Inflammatory macrophage (primary cell): ENCODE measurements at regions not wholly inside any gene's neighbourhood (a gene's known extent, or its start where the extent isn't known, plus 50 kb on each side); places are given as distances from the start of the nearest gene placed in this dataset.

Experiments used
- DNase-seq, 2 donors: peaks; one replicate each; pipeline ENCODE4 v3.0.0-alpha.2; 2020 to 2022

GRCh38 chr22:22396741-22397291, 111.7 kb downstream of the ZNF280B start:
- DNase-seq, result no peak

DNA sequence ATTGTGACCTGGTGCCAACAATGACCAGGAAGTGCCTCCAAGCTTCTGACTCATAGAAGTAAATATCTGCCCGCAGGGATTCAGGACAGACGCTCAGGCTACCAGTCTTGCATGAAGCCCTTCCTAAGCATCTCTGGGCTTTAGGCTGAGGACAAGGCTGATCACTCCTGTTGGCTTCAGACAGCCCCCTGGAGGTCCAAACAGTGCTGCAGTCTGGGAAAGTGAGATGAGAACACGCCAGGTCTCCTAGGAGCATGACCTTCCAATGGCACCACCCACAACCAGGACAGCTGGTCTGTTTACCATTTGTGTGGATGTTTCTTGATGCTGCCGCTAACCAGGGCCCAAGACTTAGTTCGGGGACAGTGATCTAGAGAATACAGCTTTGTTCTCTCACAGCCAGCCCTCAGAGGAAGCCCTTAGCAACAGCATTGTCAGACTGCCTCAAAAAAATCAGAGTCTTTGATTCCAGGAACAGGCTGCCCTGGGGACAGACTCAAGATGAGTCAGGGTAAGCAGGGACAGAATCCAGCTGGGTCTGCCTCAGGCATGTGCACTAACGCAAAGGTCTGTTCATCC, 111.2 kb downstream of the ZNF280B start:
- no peak for DNase-seq

GRCh38 chr22:22397875-22398524, 110.5 kb downstream of the ZNF280B start:
- DNase-seq, result no peak

DNA sequence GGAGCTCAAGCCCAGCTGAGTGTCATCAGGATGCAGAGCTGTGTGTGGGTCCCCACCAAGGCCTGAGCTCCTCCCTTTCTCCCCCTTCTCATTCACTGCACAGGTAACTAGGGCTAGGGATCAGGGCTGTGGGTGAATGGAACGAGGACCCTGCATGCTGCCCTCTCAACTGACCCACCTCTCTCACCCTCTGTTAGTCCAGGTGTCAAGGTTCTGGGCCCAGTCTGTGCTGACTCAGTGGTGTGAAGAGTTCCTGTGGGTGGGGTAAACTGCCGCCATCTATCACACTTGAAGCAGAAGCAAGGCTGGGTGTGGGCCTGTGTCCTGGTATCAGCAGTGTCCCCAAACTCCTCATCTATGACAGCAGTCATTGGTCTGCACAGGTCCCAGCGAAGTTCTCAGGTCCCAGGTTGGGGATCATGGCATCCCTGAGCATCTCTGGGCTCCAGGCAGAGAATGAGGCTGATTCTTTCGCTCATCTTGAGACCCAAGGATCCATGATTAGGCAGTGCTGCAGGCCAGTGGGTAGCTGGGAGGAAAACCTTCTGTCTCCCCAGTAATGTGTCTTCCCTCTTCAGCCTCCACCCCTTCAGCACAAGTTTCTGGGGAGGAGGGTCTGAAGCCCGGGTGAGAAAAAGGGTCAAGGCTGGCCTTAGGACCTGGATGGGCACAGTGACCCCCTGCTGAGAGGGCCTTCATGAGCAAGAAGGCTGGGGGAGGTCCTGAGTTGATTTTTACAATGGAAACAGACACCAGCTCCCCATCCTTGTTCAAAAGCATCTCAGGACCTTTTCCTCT, 109.8 kb downstream of the ZNF280B start:
- DNase-seq, result no peak

GRCh38 chr22:22400099-22400498, 108.4 kb downstream of the ZNF280B start:
- no peak for DNase-seq

DNA sequence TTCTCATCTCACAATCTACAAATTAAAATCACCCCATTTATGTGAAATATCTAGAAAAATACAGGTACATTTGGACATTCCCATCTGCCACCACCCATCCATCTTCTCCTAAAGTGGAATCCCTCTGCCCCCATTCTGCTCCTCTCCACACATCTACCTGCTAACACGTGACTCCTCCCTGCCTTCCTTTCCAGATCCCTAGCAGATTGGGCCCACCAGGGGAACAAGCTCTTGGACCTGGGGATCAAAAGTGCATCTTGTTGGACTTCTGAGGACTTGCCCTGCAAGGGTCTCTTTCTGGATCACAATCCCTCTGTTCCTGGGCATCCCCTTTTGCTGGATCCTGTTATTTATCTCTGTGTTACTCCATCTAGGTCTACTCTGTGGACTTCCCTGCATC, 107.6 kb downstream of the ZNF280B start:
- no peak for DNase-seq

DNA sequence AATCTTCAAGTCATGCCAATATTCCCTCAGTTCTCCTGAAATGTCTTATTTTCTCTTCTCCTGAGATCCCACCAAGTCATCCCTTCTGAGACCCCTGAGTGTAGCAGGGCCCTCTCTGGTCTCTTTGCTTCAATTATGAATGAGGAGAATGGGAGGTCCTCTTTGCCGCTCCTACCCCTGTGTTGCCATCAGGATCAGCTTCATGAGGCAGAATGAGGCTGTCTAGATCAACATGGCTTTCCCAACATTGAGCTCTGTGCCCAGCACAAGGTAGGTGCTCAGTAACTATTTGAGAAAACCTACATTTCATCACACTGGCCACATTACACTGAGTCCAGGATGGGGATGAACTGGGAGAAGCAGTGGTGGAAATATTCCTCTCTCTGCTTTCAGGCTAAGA, 107.2 kb downstream of the ZNF280B start:
- DNase-seq, result no peak

DNA sequence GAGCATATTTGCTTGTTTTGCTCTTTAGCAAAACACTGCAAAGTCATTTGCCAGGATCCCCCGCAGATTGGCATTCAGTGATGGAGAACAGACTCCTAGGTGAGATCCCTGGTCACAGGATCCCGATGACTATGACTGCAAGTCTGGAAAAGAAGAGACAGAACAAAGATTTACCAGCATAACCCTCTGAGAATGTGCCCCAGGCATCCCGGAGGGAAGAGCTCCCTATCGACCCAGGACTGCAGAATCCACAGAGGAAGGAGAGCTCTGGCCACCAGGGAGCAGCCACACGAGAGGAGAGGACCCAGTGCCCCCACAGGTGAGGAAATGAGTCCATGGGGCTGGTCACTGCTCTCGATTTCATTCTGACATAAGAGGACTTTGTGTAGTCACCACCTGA, 105.2 kb downstream of the ZNF280B start:
- DNase-seq, result no peak

GRCh38 chr22:22403771-22404170, 104.8 kb downstream of the ZNF280B start:
- DNase-seq, result no peak

DNA sequence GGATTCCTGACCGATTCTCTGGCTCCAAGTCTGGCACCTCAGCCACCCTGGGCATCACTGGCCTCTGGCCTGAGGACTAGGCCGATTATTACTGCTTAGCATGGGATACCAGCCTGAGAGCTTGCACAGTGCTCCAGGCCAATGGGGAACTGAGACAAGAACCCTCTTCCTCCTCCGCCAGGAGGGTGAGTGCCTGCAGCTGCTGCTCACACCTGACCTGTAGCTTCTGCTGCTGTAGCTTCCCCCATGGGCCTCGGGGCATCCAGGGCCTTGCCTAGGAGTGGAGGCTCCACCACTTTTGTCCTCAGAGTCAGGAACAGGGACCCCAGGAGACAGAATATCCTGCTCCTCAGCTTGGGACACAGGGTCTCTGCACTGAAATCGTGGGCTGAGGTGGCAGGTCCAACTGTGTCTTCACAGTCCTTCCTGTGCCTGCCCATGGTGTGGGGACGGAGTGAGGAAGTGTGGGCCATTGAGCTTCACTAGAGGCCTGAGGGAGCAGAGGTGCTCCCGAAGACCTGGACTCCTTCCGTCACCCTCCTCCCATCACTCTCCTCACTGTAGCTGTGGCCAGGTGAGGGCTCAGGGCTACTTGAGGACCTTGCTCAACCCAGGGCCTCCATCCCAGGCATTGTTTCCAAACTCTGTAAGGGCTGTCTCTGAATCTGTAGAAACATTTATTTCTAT, 103.8 kb downstream of the ZNF280B start:
- DNase-seq, result no peak

- DNase-seq, result no peak
Measured at GRCh38 chr22:22406445-22407027, 102.0 kb downstream of the ZNF280B start.

DNA sequence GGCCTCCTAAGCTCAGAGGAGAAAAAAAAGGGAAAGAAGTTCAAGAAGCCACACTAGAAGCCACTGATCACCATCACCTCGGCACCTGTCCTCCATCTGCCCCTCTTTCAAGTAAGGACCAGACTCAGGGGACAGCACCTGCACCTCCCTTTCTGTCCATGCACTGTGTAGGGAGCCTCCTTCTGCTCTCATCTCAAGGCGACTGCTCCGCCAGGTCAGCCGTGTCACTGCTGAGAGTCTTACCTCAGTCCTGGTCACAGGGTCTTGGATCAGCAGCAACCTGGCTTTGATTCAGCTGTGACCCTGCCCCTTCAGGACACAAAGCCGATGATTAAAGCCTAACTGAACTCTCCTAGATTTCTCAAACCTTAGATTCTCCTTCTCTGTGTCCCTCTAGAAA, 101.5 kb downstream of the ZNF280B start:
- no peak for DNase-seq

DNA sequence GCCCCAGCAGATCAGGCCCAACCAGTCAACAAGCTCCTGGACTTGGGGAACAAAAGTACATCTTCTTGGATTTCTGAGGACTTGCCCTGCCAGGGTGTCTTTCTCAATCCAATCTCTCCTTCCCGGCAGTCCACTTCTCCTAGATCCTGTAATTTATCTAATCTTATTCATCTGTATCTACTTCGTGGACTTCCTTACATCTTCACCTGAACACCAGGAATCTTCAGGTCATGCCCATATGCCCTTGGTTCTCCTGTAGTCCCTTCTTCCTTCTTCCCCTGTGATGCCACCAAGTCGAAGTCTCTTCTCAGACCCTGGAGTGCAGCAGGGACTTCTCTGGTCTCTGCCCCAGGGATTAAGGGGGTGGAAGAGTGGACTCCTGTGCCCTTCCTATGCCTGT, 100.3 kb downstream of the ZNF280B start:
- no peak for DNase-seq

DNA sequence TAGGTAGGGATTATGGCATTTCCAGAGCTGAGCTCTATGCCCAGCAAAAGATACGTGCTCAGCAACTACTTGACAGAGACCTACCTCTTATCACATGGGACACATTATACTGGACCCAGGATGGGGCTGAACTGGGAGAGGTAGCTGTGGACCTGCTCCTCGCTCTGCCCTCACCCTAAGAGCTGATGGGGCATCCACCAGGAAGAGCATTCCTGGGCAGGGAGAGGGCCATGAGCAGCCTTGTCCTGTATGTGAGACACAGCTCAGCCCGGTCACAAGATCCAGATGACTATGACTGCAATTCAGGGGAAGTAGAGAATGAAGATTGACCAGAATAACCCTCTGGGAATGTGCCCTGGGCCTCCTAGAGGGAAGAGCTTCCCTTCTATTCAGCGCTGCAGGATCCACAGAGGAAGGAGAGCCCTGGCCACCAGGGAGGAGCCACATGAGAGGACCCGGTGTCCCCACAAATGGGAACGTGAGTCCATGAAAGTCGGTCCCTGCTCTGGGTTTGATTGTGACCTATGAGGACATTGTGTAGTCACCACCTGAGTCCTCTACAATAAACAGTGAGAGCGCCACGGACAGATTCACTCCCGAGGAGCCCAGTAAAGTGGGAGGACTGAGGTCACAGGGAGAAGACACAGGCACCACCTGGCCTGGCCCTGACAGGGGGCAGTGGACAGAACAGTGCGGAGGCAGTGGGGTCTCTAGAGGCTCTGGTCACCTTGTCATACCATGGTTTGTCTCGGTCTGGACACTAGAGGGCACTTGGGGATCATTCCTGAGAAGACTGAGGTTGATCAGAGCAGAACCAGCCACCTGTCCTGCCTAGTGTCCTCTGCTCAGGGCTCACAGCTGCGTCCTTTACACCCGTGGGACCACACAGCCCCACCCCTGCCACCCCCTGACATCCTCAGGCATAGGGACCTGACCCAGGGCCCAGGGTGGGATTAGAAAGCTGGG, 99.5 kb downstream of the ZNF280B start:
- peak; percentile 5 to 29 for DNase-seq

DNA sequence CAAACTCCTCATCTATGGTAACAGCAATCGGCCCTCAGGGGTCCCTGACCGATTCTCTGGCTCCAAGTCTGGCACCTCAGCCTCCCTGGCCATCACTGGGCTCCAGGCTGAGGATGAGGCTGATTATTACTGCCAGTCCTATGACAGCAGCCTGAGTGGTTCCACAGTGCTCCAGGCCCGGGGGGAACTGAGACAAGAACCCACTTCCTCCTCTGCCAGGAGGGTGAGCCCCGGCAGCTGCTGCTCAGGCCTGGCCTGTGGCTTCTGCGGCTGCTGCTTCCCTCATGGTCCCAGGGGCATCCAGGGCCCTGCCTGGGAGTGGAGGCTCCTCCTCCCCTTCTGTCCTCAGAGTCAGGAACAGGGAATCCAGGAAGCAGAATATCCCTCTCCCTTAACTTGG, 98.4 kb downstream of the ZNF280B start:
- DNase-seq, result peak; percentile 47 to 75

DNA sequence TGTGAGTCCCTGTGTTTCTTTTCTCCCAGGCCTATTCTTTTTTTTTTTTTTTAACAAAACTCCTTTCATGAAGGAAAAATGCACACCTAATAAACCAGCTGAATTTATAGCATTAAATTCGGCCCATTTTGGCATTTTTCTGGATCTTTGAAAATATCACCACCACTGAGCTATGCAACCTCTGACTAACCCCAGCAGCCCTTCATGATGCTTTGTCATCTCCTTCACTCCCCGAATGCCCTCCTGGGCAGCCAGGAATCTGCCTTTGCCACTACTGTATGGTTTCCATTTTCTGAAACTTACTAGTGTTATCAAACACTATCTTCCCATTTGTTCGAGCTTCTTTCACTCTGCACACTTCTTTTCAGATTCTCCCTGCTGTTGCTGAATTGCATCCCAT, 97.9 kb downstream of the ZNF280B start:
- no peak for DNase-seq

DNA sequence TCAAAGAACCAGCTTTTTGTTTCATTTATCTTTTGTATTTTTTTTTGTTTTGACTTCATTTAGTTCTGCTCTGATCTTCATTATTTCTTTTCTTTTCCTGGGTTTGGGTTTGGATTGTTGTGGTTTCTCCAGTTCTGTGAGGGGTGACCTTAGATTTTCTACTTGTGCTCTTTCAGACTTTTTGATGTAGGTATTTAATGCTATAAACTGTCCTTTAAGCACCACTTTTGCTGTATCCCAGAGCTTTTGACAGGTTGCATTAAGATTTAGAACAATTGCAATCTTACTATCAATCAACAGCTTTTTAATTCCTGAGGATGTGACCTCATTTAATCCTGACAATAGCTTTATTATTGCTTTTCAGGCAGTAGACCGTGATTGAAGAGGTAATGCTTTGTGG, 94.3 kb downstream of the ZNF280B start:
- DNase-seq, result no peak

DNA sequence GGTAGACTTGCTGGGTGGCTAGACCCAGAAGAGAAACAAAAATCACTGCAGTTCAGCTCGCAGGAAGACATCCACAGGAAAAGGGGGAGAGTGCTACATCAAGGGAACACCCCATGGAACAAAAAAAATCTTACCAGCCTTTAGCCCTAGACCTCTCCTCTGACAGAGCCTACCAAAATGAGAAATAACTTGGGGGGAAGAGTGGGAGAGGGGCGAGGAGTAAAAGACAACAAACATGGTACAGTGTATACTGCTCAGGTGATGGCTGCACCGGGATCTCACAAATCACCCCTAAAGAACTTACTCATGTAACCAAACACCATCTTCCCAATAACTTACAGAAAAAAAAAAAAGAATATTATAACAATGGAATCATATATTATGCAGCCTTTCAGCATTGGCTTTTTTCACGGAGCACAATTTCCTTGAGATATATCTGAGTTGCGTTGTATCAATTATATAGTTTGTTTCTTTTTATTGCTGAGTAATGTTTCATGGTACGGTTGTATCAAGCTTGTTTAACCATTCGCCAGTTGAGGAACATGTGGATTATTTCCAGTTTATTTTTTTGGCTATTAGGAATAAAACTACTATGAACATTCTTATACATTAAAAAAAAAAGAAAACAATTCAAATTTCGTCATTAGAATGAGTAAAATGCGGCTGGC, 90.9 kb downstream of the ZNF280B start:
- no peak for DNase-seq

- no peak for DNase-seq
Measured at GRCh38 chr22:22418163-22418549, 90.4 kb downstream of the ZNF280B start.

- DNase-seq, result no peak
Measured at GRCh38 chr22:22418957-22419356, 89.6 kb downstream of the ZNF280B start.

GRCh38 chr22:22420580-22420979, 88.0 kb downstream of the ZNF280B start:
- no peak for DNase-seq
